Left ventricle myocardium inferior (tissue), 1 donor: ENCODE measurements at regions not wholly inside any gene's neighbourhood (a gene's known extent, or its start where the extent isn't known, plus 50 kb on each side); places are given as distances from the start of the nearest gene placed in this dataset.
"Not testable (repeated sequence)": the region's sequence is repeated elsewhere in the genome, so short reads cannot be mapped to it uniquely, and the experiment has no call there.

Source experiments
- DNase-seq: peaks from one replicate; pipeline ENCODE4 v3.0.0-alpha.2; 2020
- H3K27ac ChIP-seq: fragments of 200-600 bp; replicated peaks from 2 replicates; pipeline ENCODE4 v1.8.0; 2021
- H3K27me3 ChIP-seq: fragments of 200-600 bp; 2 replicates; pipeline ENCODE4 v1.8.0; 2021; ENCODE audit warnings: low read depth
- H3K36me3 ChIP-seq: fragments of 200-600 bp; 2 replicates; pipeline ENCODE4 v1.8.0; 2021
- H3K4me1 ChIP-seq: fragments of 200-600 bp; 2 replicates; pipeline ENCODE4 v1.8.0; 2021
- H3K4me3 ChIP-seq: fragments of 200-600 bp; 2 replicates; pipeline ENCODE4 v1.8.0; 2021; ENCODE audit warnings: mild to moderate bottlenecking, moderate library complexity
- H3K9me3 ChIP-seq: fragments of 200-600 bp; replicated peaks from 2 replicates; pipeline ENCODE4 v1.8.0; 2021
- CTCF ChIP-seq: fragments of 200-600 bp; IDR thresholded peaks from 2 replicates; pipeline ENCODE4 v1.8.0; 2021; ENCODE audit warnings: antibody characterized with exemption, mild to moderate bottlenecking, borderline replicate concordance
- intact Hi-C: fragments of 100-400 bp; cut with micrococcal nuclease; formaldehyde crosslinking; loops from one replicate; pipeline ENCODE4 v1.11.0; 2022
- donor health status: DM: no; HTN: yes; CAD: no; lungs with severe emphysema.

GRCh38 chr1:234765672-234766071, 155.7 kb upstream of the IRF2BP2 start:
- Histone ChIP-seq H3K9me3 (no peaks in the 10 kb centered on the region), H3K27ac (no peak overlapping the region), H3K27me3 (no peaks in the 10 kb centered on the region), H3K4me3 (no peak overlapping the region), H3K36me3 (no peaks in the 10 kb centered on the region), H3K4me1 (no peaks in the 10 kb centered on the region)
- no peak for TF ChIP-seq CTCF
- DNase-seq: no peak
- intact Hi-C loops: no loop called here

GRCh38 chr1:234765181-234765580, 155.2 kb upstream of the IRF2BP2 start:
- no peak for DNase-seq
- Histone ChIP-seq H3K27ac (no peak overlapping the region), H3K36me3 (no peaks in the 10 kb centered on the region), H3K9me3 (no peaks in the 10 kb centered on the region), H3K27me3 (no peaks in the 10 kb centered on the region), H3K4me3 (no peak overlapping the region), H3K4me1 (no peaks in the 10 kb centered on the region)
- intact Hi-C loops: no loop called here
- TF ChIP-seq CTCF: no peak

GRCh38 chr1:234763910-234764309, 153.9 kb upstream of the IRF2BP2 start:
- Histone ChIP-seq H3K4me1 (no peaks in the 10 kb centered on the region), H3K4me3 (no peak overlapping the region), H3K27ac (no peak overlapping the region), H3K27me3 (no peaks in the 10 kb centered on the region), H3K9me3 (no peaks in the 10 kb centered on the region), H3K36me3 (no peaks in the 10 kb centered on the region)
- no peak for TF ChIP-seq CTCF
- intact Hi-C loops: no loop called here
- no peak for DNase-seq

GRCh38 chr1:234763367-234763766, 153.4 kb upstream of the IRF2BP2 start:
- TF ChIP-seq CTCF: no peak
- no peaks in the 10 kb centered on the region for H3K9me3 ChIP-seq
- H3K27me3 ChIP-seq: no peaks in the 10 kb centered on the region
- intact Hi-C loops: no loop called here
- no peak overlapping the region for H3K27ac ChIP-seq
- no peaks in the 10 kb centered on the region for H3K4me1 ChIP-seq
- no peak for DNase-seq
- no peak overlapping the region for H3K4me3 ChIP-seq
- H3K36me3 ChIP-seq: no peaks in the 10 kb centered on the region

- H3K4me1 ChIP-seq, H3K36me3 ChIP-seq, DNase-seq, H3K27me3 ChIP-seq, H3K27ac ChIP-seq, intact Hi-C loops, H3K9me3 ChIP-seq, H3K4me3 ChIP-seq: not testable (repeated sequence)
Measured at GRCh38 chr1:234762127-234762526, 152.1 kb upstream of the IRF2BP2 start.

- no peaks in the 10 kb centered on the region for H3K9me3 ChIP-seq
- no peak for DNase-seq
- peaks cover 8% of the 10 kb centered on the region for H3K4me1 ChIP-seq
- H3K27me3 ChIP-seq: no peaks in the 10 kb centered on the region
- intact Hi-C loops: no loop called here
- H3K36me3 ChIP-seq: no peaks in the 10 kb centered on the region
- H3K27ac ChIP-seq: no peak overlapping the region
- no peak for TF ChIP-seq CTCF
- no peak overlapping the region for H3K4me3 ChIP-seq
Measured at GRCh38 chr1:234760303-234760723, 150.3 kb upstream of the IRF2BP2 start.
